ENCODE measurements at regions not wholly inside any gene's neighbourhood (a gene's known extent, or its start where the extent isn't known, plus 50 kb on each side); places are given as distances from the start of the nearest gene placed in this dataset.

DNA sequence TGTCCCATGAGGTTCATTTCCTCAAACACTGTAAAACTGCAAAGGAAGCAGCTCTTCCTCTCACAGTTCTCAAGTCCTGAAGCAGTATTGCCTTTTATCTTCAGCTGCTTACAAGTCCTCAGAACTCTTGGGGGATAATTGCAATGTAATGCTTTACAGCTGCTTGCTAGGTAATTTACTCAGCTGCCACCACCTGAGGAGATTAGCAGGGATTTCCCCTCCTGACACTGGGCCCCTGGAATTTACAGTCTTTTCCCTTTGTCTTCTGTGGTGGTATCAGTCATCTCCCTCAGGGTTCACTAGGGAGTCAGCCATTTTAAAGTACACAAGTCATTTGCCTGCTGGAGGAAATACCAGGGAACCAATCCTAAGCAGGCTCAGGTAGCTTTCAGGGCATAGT is 754.3 kb upstream of the GRAMD2B start:
- Histone ChIP-seq H3K4me3 (replicated peaks in 1 of 3; ENCODE audit: insufficient read depth in 1 of 3, low read depth in 1 of 3, low read length in 3 of 3) (no peak overlapping the region), H3K79me2 (ENCODE audit: control insufficient read depth, insufficient read depth, low read length) (no peaks in the 10 kb centered on the region), H4K20me1 (replicated peaks; ENCODE audit: control insufficient read depth, extremely low read depth, insufficient read depth, low read length) (no peaks in the 10 kb centered on the region), H2AFZ (ENCODE audit: low read depth, low read length) (no peak overlapping the region), H3K9ac (replicated peaks; ENCODE audit: extremely low read depth, insufficient read depth, low read length) (no peak overlapping the region), H3K27me3 (ENCODE audit: control insufficient read depth in 2 of 2, insufficient read depth in 2 of 2, low read length in 2 of 2) (no peaks in the 10 kb centered on the region), H3K36me3 (ENCODE audit: control insufficient read depth in 2 of 2, extremely low read depth in 1 of 2, insufficient read depth in 2 of 2, low read length in 2 of 2) (no peaks in the 10 kb centered on the region), H3K4me2 (ENCODE audit: insufficient read depth, low read length) (no peak overlapping the region), H3K4me1 (ENCODE audit: control insufficient read depth, extremely low read depth, insufficient read depth, low read length) (no peaks in the 10 kb centered on the region), H3K9me1 (replicated peaks; ENCODE audit: control insufficient read depth, extremely low read depth, insufficient read depth, low read length) (no peaks in the 10 kb centered on the region), H3K9me3 (replicated peaks; ENCODE audit: control insufficient read depth, insufficient read depth, low read length) (no peaks in the 10 kb centered on the region), H3K27ac (ENCODE audit: insufficient read depth, low read depth, low read length) (no peak overlapping the region)
- intact Hi-C loops (cut with micrococcal nuclease) = no loop called here
- dilution Hi-C loops (cut with MboI; ENCODE audit: extremely low pct_ligation_motif_present, low sequenced_read_pairs) = no loop called here
- ChIA-PET CTCF (no interaction called here), POLR2A (no interaction called here)
- TF ChIP-seq CTCF (IDR thresholded peaks at IDR 0.05; ENCODE audit: extremely low read depth in 1 of 2, insufficient read depth in 1 of 2, low read depth in 1 of 2, low read length in 2 of 2) (no peak), EZH2 (IDR thresholded peaks at IDR 0.05; ENCODE audit: borderline replicate concordance, low read depth, low read length, severe bottlenecking) (no peak), FOS (IDR thresholded peaks at IDR 0.05; ENCODE audit: borderline replicate concordance, insufficient read depth, low read length) (no peak), POLR2AphosphoS5 (IDR thresholded peaks at IDR 0.05; ENCODE audit: insufficient read depth, low read depth, low read length) (no peak), GATA2 (IDR thresholded peaks at IDR 0.05; ENCODE audit: insufficient read depth, insufficient read length, low read depth, low read length) (no peak), POLR2A (IDR thresholded peaks at IDR 0.05; ENCODE audit: low read depth, low read length) (no peak), JUN (IDR thresholded peaks at IDR 0.05; ENCODE audit: borderline replicate concordance, insufficient read depth, insufficient read length, low read depth) (no peak), MYC (IDR thresholded peaks at IDR 0.05; ENCODE audit: low read depth, low read length) (no peak), MAX (IDR thresholded peaks at IDR 0.05; ENCODE audit: insufficient read depth, insufficient read length) (no peak)
- BruUV-seq (replicated peaks) = no TSS peak
- no peak for FAIRE-seq
- peak; percentile 10 for DNase-seq (ENCODE audit: low read depth, low spot score)

Measured in endothelial cell of umbilical vein (primary cell).